K562 (cell line): ENCODE measurements at regions not wholly inside any gene's neighbourhood (a gene's known extent, or its start where the extent isn't known, plus 50 kb on each side); places are given as distances from the start of the nearest gene placed in this dataset.

Experiments
- ATAC-seq: fragments of 200-7000 bp; cut with Tn5 transposase; 3 replicates; pipeline ENCODE4 v1.9.1; 2020; ENCODE audit warnings: moderate library complexity
- BruUV-seq: library from RNA; stranded (reverse); fragments of 400-500 nt; replicated peaks from 2 replicates; lab custom pipeline; 2021; lab: Mats Ljungman, UMichigan
- CTCF ChIA-PET: fragments of 300-600 bp; formaldehyde crosslinking; extraction: SDS; loops from one replicate; lab custom pipeline; 2021; ENCODE audit warnings: low intra/inter-chr PET ratio; lab: Yijun Ruan, JAX
- POLR2A ChIA-PET: fragments of 300-600, 350-650 bp; sonication (Branson Sonifier 250); formaldehyde crosslinking; extraction: SDS; loops from one replicate; lab custom pipeline; 2021; ENCODE audit warnings: antibody characterized with exemption, inconsistent platforms; lab: Yijun Ruan, JAX
- DNase-seq, 4 experiments: peaks; one replicate each; pipeline versions ENCODE4 v3.0.0 to v3.0.0-alpha.2; 2011 to 2018; ENCODE audit warnings: low spot score in 3 of 4, mixed read lengths in 3 of 4; ENCODE audit errors: extremely low read depth in 1 of 4
- FAIRE-seq: peaks from 2 replicates; lab custom pipeline; 2011; peaks lifted over from hg19 to GRCh38; lab: Jason Lieb, UNC
- H2AFZ ChIP-seq: 2 replicates; pipeline ENCODE4 v1.6.0; 2011; ENCODE audit warnings: low read depth, low read length, control low read depth, inconsistent platforms
- H3K27ac ChIP-seq: fragments of 200-600 bp; 3 replicates; pipeline ENCODE4 v1.8.0; 2011; ENCODE audit warnings: low read depth, mild to moderate bottlenecking, control low read depth, inconsistent platforms, low read length, moderate library complexity, mixed read lengths; ENCODE audit errors: extremely low read depth
- H3K27me3 ChIP-seq, 2 experiments: fragments of 300-600 bp in 1 of 2; 2 replicates in 1 of 2; 3 replicates in 1 of 2; pipeline versions ENCODE4 v1.6.0 to v1.8.0; 2011; ENCODE audit warnings: inconsistent platforms in 2 of 2, low read length in 2 of 2, mild to moderate bottlenecking in 1 of 2, mixed read lengths in 1 of 2, moderate library complexity in 1 of 2; ENCODE audit not compliant: control insufficient read depth in 2 of 2, insufficient read depth in 2 of 2
- H3K36me3 ChIP-seq: fragments of 300-600 bp; 3 replicates; pipeline ENCODE4 v1.8.0; 2011; ENCODE audit warnings: mild to moderate bottlenecking, low read length, inconsistent platforms; ENCODE audit not compliant: control insufficient read depth, insufficient read depth
- H3K4me1 ChIP-seq, 2 experiments: fragments of 200-600 bp in 1 of 2; replicated peaks in 1 of 2; 2 replicates in 1 of 2; 3 replicates in 1 of 2; pipeline versions ENCODE4 v1.5.1 to v1.8.0; 2011; ENCODE audit warnings: inconsistent platforms in 2 of 2, low read length in 2 of 2, mild to moderate bottlenecking in 1 of 2, mixed read lengths in 1 of 2, moderate library complexity in 1 of 2; ENCODE audit not compliant: control insufficient read depth in 2 of 2, insufficient read depth in 2 of 2
- H3K4me2 ChIP-seq: 2 replicates; pipeline ENCODE4 v1.6.1; 2011; ENCODE audit warnings: low read length, control low read depth, inconsistent platforms, mixed read lengths; ENCODE audit not compliant: insufficient read depth
- H3K4me3 ChIP-seq: fragments of 200-600 bp; sonication (generic), shearing (Covaris generic); 2 replicates; pipeline ENCODE4 v1.5.1; 2016; ENCODE audit warnings: control low read depth, inconsistent platforms
- H3K79me2 ChIP-seq: fragments of 200-600 bp; 3 replicates; pipeline ENCODE4 v1.8.0; 2011; ENCODE audit warnings: low read length, inconsistent platforms; ENCODE audit not compliant: control insufficient read depth, insufficient read depth
- H3K9ac ChIP-seq, 2 experiments: 2 replicates each; pipeline versions ENCODE4 v1.6.0 to v1.6.1; 2011; ENCODE audit warnings: low read depth in 2 of 2, low read length in 2 of 2, control low read depth in 1 of 2, inconsistent platforms in 1 of 2, mild to moderate bottlenecking in 1 of 2, mixed read lengths in 1 of 2; ENCODE audit not compliant: insufficient read depth in 1 of 2
- H3K9me1 ChIP-seq: one replicate; pipeline ENCODE4 v1.6.0; 2011; ENCODE audit warnings: inconsistent platforms, mild to moderate bottlenecking, low read length, moderate library complexity; ENCODE audit not compliant: control insufficient read depth, insufficient read depth
- H3K9me3 ChIP-seq: replicated peaks from 2 replicates; pipeline ENCODE4 v1.5.1; 2011; ENCODE audit warnings: low read depth, low read length, inconsistent platforms; ENCODE audit not compliant: control insufficient read depth, insufficient read depth
- H4K20me1 ChIP-seq: replicated peaks from 2 replicates; pipeline ENCODE4 v1.6.1; 2011; ENCODE audit warnings: low read length, inconsistent platforms, mixed read lengths; ENCODE audit not compliant: control insufficient read depth, insufficient read depth
- ATF6 ChIP-seq: sonication (generic); formaldehyde crosslinking; IDR thresholded peaks from 2 replicates; pipeline ENCODE4 v1.4.0; 2020; ENCODE audit warnings: mild to moderate bottlenecking, missing genetic modification reagents
- CEBPZ ChIP-seq: fragments of 150-350 bp; IDR thresholded peaks from 2 replicates; pipeline ENCODE4 v1.6.1; 2014; ENCODE audit warnings: low read depth, mild to moderate bottlenecking, low read length, borderline replicate concordance
- FOXM1 ChIP-seq, 2 experiments: fragments of 450-650 bp in 1 of 2; sonication (generic) in 1 of 2; formaldehyde crosslinking in 1 of 2; IDR thresholded peaks; 2 replicates each; pipeline versions ENCODE4 v1.6.1 to v1.9.0; 2017 to 2022; ENCODE audit warnings: low read depth in 2 of 2, mild to moderate bottlenecking in 2 of 2, missing genetic modification reagents in 1 of 2, moderate library complexity in 1 of 2
- HMG20B ChIP-seq: fragments of 250-450 bp; sonication (Bioruptor Pico); IDR thresholded peaks from 2 replicates; pipeline ENCODE4 v1.5.0; 2021; ENCODE audit warnings: mild to moderate bottlenecking
- HOXB6 ChIP-seq: fragments of 250-450 bp; sonication (Bioruptor Pico); IDR thresholded peaks from 2 replicates; pipeline ENCODE4 v1.5.1; 2022; ENCODE audit warnings: mild to moderate bottlenecking, borderline replicate concordance
- KLF1 ChIP-seq: fragments of 450-650 bp; IDR thresholded peaks from 2 replicates; pipeline ENCODE4 v1.6.1; 2016; ENCODE audit warnings: missing genetic modification characterization, missing compliant biosample characterization
- MLLT1 ChIP-seq, 2 experiments: fragments of 450-650 bp; IDR thresholded peaks; 2 replicates each; pipeline ENCODE4 v1.6.1; 2016
- NCOA6 ChIP-seq: fragments of 450-650 bp; IDR thresholded peaks from 2 replicates; pipeline ENCODE4 v1.6.1; 2017; ENCODE audit warnings: mild to moderate bottlenecking
- RAD51 ChIP-seq: fragments of 450-650 bp; IDR thresholded peaks from 2 replicates; pipeline ENCODE4 v1.7.1; 2016; ENCODE audit warnings: low read depth, mild to moderate bottlenecking, borderline replicate concordance
- SIX5 ChIP-seq, 2 experiments: IDR thresholded peaks; 2 replicates each; pipeline ENCODE4 v1.6.1; 2011; ENCODE audit warnings: low read length in 2 of 2, borderline replicate concordance in 1 of 2, low read depth in 1 of 2, mild to moderate bottlenecking in 1 of 2, moderate library complexity in 1 of 2; ENCODE audit not compliant: insufficient read depth in 1 of 2
- ZNF75A ChIP-seq: fragments of 450-650 bp; formaldehyde crosslinking; IDR thresholded peaks from 2 replicates; pipeline ENCODE4 v1.4.0; 2020; ENCODE audit warnings: mild to moderate bottlenecking
- WGBS: fragments of 100-300 bp; shearing (Covaris generic); methylation state at CpG from one replicate; pipeline ENCODE4 v1.1.6; 2016; ENCODE audit warnings: low coverage, mixed read lengths; ENCODE audit not compliant: insufficient coverage; ENCODE audit errors: missing lambda C conversion rate; 5-methylcytosine and 5-hydroxymethylcytosine counted together
- in situ Hi-C: fragments of 300-500 bp; cut with MboI; formaldehyde crosslinking; loops from 4 replicates; pipeline ENCODE4 v1.15.0; 2018; ENCODE audit warnings: inconsistent platforms, mixed read lengths
- intact Hi-C: fragments of 100-400 bp; cut with micrococcal nuclease; formaldehyde crosslinking; loops from 2 replicates; pipeline ENCODE4 v1.14.2; 2022

- ATAC-seq = no peak
- H3K36me3 ChIP-seq = no peaks in the 10 kb centered on the region
- in situ Hi-C loops (no loop called here), intact Hi-C loops (no loop called here)
- H3K9me3 ChIP-seq = no peaks in the 10 kb centered on the region
- H3K9me1 ChIP-seq = no peaks in the 10 kb centered on the region
- no peak overlapping the region for H3K4me3 ChIP-seq
- no peak for FAIRE-seq
- H3K27me3 ChIP-seq = peaks cover 23 to 52% of the 10 kb centered on the region in 2 experiments; a peak in 4 of 5 replicates
- H3K79me2 ChIP-seq = no peaks in the 10 kb centered on the region
- no TSS peak for BruUV-seq
- DNase-seq = no peak
- peaks cover 5% of the 10 kb centered on the region; the same call in 1 of the 2 replicates for H4K20me1 ChIP-seq
- H2AFZ ChIP-seq = no peak overlapping the region
- CTCF ChIA-PET = no interaction called here
- peaks cover 0 to 8% of the 10 kb centered on the region in 2 experiments; a peak in 1 of 5 replicates for H3K4me1 ChIP-seq
- H3K27ac ChIP-seq = no peak overlapping the region
- H3K4me2 ChIP-seq = no peak overlapping the region
- H3K9ac ChIP-seq = no peak overlapping the region
- POLR2A ChIA-PET = interaction anchor here (0.7 kb wide), 1 partner anchor 9 kb away, joined by 3 read pairs; no protein-coding TSS in a partner anchor
- 0% methylated on average over 4 of the region's 4 CpGs for WGBS
- TF ChIP-seq HMG20B (CRISPR knock-in tag) (no peak), KLF1 (tag) (no peak), SIX5 (IDR thresholded peaks at IDR 0.05; ENCODE audit: borderline replicate concordance in 1 of 2, insufficient read depth in 1 of 2, low read depth in 1 of 2, low read length in 2 of 2) (no peak), MLLT1 (IDR thresholded peaks at IDR 0.05) (no peak), CEBPZ (no peak), ZNF75A (no peak), NCOA6 (no peak), HOXB6 (CRISPR knock-in tag) (no peak), ATF6 (CRISPR knock-in tag) (no peak), FOXM1 (IDR thresholded peaks at IDR 0.05; ENCODE audit: low read depth) (no peak), FOXM1 (CRISPR knock-in tag; IDR thresholded peaks at IDR 0.05; ENCODE audit: low read depth) (no peak), RAD51 (no peak)
Observed at GRCh38 chr11:69221086-69221485, 65.4 kb downstream of the SMIM38 start.
